Esophagus (tissue), 2 donors: ENCODE measurements at regions not wholly inside any gene's neighbourhood (a gene's known extent, or its start where the extent isn't known, plus 50 kb on each side); places are given as distances from the start of the nearest gene placed in this dataset.

Experiments used
- H3K27ac ChIP-seq, 2 donors: one replicate each; pipeline ENCODE4 v1.5.1; 2013; ENCODE audit warnings: low read depth in 2 of 2, mild to moderate bottlenecking in 2 of 2, inconsistent platforms in 1 of 2, low read length in 1 of 2, moderate library complexity in 1 of 2
- H3K27me3 ChIP-seq, 2 donors: one replicate each; pipeline ENCODE4 v1.6.1; 2013; ENCODE audit warnings: low read length in 2 of 2, control low read depth in 1 of 2, mild to moderate bottlenecking in 1 of 2; ENCODE audit not compliant: insufficient read depth in 2 of 2, control insufficient read depth in 1 of 2
- H3K36me3 ChIP-seq, 2 donors: one replicate each; pipeline ENCODE4 v1.6.1; 2013; ENCODE audit warnings: low read length in 1 of 2; ENCODE audit not compliant: control insufficient read depth in 2 of 2, insufficient read depth in 2 of 2
- H3K4me1 ChIP-seq, 2 donors: one replicate each; pipeline ENCODE4 v1.6.1; 2013; ENCODE audit warnings: low read length in 1 of 2; ENCODE audit not compliant: control insufficient read depth in 2 of 2, insufficient read depth in 2 of 2
- H3K4me3 ChIP-seq, 2 donors: one replicate each; pipeline ENCODE4 v1.5.1; 2013; ENCODE audit warnings: low read length in 2 of 2, mild to moderate bottlenecking in 2 of 2, low read depth in 1 of 2, moderate library complexity in 1 of 2
- H3K9me3 ChIP-seq, 2 donors: one replicate each; pipeline ENCODE4 v1.6.1; 2013; ENCODE audit warnings: mild to moderate bottlenecking in 2 of 2, low read depth in 1 of 2, low read length in 1 of 2, moderate library complexity in 1 of 2; ENCODE audit not compliant: control insufficient read depth in 2 of 2, insufficient read depth in 1 of 2
- WGBS, 2 donors: extraction: QIAGEN DNeasy Blood & Tissue Kit; methylation state at CpG; one replicate each; pipeline ENCODE4 v1.1.7; 2013; 5-methylcytosine and 5-hydroxymethylcytosine counted together
- donor health status: healthy with polysubstance abuse.
- donor health status: Bipolar disorder and iron deficiency.

DNA sequence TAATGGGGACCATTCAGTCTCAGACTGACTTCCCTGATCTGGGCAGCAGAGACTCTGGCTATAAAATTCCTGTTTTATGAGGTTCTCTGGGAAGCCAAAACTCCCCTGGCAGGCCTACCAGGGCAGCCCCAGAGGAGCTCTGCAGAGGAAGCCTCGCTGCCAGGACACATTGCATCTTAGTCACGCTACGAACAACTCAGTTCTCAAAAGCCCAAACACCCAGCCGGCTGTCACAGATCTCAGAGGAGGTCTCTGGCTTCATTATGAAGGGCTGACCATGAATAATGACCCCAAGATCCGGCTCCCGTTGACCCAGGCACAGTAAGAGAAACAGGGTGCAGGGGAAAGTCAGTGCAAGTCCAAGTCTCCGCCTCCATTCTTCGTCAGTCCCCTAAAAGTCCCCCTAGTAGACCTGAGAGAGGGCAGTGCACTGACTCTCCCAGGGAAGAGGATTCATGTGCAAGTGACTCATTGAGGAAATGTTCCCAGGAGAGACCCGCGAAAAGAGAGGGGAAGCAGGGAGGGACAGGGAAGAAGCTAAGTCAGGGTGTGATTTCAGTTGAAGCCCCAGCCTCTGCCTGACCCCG, 212.3 kb downstream of the CYP26B1 start:
- Histone ChIP-seq H3K4me1 (peaks cover 0 to 2% of the 10 kb centered on the region in 2 donors), H3K9me3 (peaks cover 0 to 2% of the 10 kb centered on the region in 2 donors), H3K27me3 (no peaks in the 10 kb centered on the region), H3K4me3 (no peak overlapping the region), H3K36me3 (no peaks in the 10 kb centered on the region), H3K27ac (peak overlapping the region in 1 of 2 donors; percentile 26)
- 60 to 65% methylated on average over 11 of the region's 11 CpGs for WGBS, 2 donors

DNA sequence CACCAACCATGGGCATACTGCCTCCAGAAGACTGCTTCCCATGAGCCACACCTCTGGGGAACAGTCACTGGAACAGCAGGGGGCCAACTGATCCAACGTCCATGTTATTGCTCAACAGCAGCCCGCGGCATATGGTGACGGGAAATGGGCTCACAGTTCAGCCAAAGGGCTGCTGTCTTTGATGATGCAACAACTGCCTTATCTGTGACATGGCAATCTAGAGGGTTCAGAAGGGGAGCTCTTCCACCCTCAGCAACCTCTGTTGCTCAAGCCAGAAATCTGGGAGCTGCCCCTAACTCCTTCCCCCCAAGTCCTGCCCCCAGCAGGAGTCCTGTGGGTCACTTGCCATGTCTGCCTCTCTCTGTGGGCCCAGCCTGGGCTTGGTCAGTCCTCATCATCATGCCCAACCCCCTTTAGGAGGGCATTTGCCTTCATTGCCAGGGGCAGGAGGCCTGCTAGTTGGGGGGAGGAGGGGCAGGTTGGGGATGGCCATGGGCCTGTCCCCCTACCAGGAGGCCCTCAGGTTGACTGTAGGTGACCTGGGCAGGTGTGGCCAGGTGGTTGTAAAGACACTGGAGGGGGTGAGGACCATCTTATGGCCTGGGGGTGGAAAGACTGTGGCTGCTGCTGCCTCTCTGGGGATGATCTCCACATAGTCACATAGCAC, 212.9 kb downstream of the CYP26B1 start:
- Histone ChIP-seq H3K9me3 (peaks cover 0 to 2% of the 10 kb centered on the region in 2 donors), H3K27ac (peak overlapping the region; percentile 26 to 53), H3K27me3 (no peaks in the 10 kb centered on the region), H3K36me3 (no peaks in the 10 kb centered on the region), H3K4me3 (no peak overlapping the region), H3K4me1 (peaks cover 0 to 2% of the 10 kb centered on the region in 2 donors)
- WGBS, 2 donors: 72 to 81% methylated on average over 4 of the region's 4 CpGs

DNA sequence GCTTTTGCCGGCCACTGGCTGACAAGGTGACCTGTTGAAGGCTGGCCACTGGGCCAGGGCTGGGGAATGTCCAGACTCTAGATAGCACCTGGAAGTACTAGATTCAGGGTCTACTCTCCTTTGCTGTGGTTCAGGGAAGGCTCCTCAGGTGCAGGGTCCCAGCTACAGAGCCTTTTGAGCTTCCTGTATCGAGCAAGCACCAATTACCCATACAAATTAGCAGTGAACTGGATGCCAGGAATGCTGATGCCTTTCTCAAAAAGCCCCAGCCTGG, 213.4 kb downstream of the CYP26B1 start:
- no peak overlapping the region for H3K27ac ChIP-seq
- no peak overlapping the region for H3K4me3 ChIP-seq
- no peaks in the 10 kb centered on the region for H3K27me3 ChIP-seq
- no peaks in the 10 kb centered on the region for H3K36me3 ChIP-seq
- peaks cover 0 to 2% of the 10 kb centered on the region in 2 donors for H3K9me3 ChIP-seq
- H3K4me1 ChIP-seq: peaks cover 0 to 2% of the 10 kb centered on the region in 2 donors
- 91 to 93% methylated on average over 2 of the region's 2 CpGs for WGBS, 2 donors

DNA sequence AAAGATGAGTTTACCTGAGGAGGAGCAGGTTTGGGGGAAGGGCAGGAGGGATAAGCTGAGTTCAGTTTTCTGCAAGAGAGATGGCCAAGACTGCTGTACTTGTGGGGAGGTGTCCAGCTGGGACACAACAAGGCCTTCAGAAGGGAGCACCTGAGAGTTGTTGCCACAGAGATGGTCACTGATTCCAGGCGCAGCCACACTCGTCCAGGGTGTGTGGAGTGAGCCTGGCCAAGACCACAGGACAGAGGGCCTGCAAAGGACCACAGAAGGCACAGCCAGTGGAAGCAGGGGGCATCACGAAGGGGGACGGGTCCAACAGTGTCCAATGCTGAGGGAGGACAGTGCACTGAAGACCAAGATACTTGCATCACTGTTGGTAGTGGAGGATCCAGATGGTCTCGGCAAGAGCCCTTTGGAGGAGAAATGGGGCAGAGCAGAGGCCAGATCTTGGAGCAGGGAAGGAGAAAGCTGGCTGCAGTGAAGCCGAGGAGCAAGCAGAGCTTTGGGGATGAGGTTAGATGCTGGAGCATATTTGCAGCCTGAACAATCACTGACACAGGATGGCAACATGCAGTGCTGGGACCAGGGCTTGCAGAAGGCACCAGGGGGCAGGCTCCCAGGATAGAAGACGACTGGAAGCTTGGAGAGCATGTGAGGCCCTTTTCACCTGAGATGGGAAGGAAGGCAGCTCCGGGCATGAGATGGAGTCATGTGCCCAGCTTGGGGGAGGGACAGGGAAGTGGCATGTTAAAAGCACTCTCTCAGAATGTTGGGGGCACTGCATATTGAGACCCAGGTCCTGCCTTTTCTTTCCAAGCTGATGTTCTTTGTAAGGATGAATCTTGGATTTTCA, 214.0 kb downstream of the CYP26B1 start:
- WGBS, 2 donors: 70 to 74% methylated on average over 8 of the region's 8 CpGs
- H3K4me1 ChIP-seq: peaks cover 0 to 2% of the 10 kb centered on the region in 2 donors
- no peaks in the 10 kb centered on the region for H3K36me3 ChIP-seq
- no peaks in the 10 kb centered on the region for H3K27me3 ChIP-seq
- H3K27ac ChIP-seq: peak overlapping the region in 1 of 2 donors; percentile 2
- no peak overlapping the region for H3K4me3 ChIP-seq
- H3K9me3 ChIP-seq: peaks cover 0 to 2% of the 10 kb centered on the region in 2 donors

DNA sequence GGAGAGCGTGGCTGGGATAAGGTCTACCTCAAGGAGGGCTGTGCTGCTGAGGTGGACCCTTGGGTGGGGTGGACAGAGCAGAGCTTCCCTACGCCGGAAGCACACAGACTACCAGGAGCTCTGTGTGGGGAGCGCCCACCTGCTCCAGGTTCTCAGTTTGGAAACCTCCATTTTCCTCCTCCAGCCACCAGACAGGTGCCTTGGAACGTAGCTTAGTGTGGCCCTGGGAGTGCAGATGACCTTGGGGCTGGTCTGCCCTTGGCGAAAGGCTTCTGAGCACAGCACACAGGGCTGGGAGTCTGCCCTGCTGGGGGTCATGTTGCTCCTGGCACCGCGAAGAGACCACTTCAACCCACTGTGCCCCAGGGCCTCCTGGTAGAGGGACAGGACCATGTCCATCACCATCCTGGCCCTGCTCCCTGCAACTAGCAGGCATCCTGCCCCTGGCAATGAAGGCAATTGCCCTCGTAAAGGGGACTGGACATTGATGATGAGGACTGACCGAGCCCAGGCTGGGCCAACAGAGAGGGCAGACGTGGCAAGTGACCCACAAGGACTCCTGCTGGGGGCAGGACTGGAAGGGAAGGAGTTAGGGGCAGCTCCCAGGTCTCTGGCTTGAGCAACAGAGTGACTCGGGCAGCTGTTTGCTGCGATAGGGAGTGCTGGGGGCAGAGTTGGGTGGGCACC, 214.7 kb downstream of the CYP26B1 start:
- H3K27me3 ChIP-seq: no peaks in the 10 kb centered on the region
- peaks cover 0 to 2% of the 10 kb centered on the region in 2 donors for H3K9me3 ChIP-seq
- WGBS, 2 donors: 89 to 90% methylated on average over 13 of the region's 13 CpGs

GRCh38 chr2:71932037-71932779, 215.5 kb downstream of the CYP26B1 start:
- H3K27ac ChIP-seq: no peak overlapping the region
- H3K9me3 ChIP-seq: peaks cover 0 to 2% of the 10 kb centered on the region in 2 donors
- 87% methylated on average over 13 of the region's 13 CpGs for WGBS, 2 donors

More for the DNA sequence above, 214.7 kb downstream of the CYP26B1 start:
- no peaks in the 10 kb centered on the region for H3K36me3 ChIP-seq
- no peak overlapping the region for H3K4me3 ChIP-seq
- H3K27ac ChIP-seq: no peak overlapping the region
- H3K4me1 ChIP-seq: peaks cover 0 to 2% of the 10 kb centered on the region in 2 donors

GRCh38 chr2:71930049-71930681, 217.5 kb downstream of the CYP26B1 start:
- 61 to 69% methylated on average over 12 of the region's 12 CpGs for WGBS, 2 donors

More at GRCh38 chr2:71932037-71932779, 215.5 kb downstream of the CYP26B1 start:
- Histone ChIP-seq H3K4me1 (peaks cover 0 to 2% of the 10 kb centered on the region in 2 donors), H3K4me3 (no peak overlapping the region), H3K36me3 (no peaks in the 10 kb centered on the region), H3K27me3 (no peaks in the 10 kb centered on the region)

GRCh38 chr2:71929482-71929772, 218.2 kb downstream of the CYP26B1 start:
- peaks cover 0 to 1% of the 10 kb centered on the region in 2 donors for H3K4me1 ChIP-seq
- H3K9me3 ChIP-seq: peaks cover 0 to 2% of the 10 kb centered on the region in 2 donors
- H3K4me3 ChIP-seq: no peak overlapping the region
- 83% methylated on average over 2 of the region's 2 CpGs for WGBS, 2 donors
- H3K27ac ChIP-seq: no peak overlapping the region
- no peaks in the 10 kb centered on the region for H3K27me3 ChIP-seq
- no peaks in the 10 kb centered on the region for H3K36me3 ChIP-seq

More at GRCh38 chr2:71930049-71930681, 217.5 kb downstream of the CYP26B1 start:
- Histone ChIP-seq H3K9me3 (peaks cover 0 to 2% of the 10 kb centered on the region in 2 donors), H3K4me3 (no peak overlapping the region), H3K27me3 (no peaks in the 10 kb centered on the region), H3K4me1 (peaks cover 0 to 2% of the 10 kb centered on the region in 2 donors), H3K27ac (no peak overlapping the region), H3K36me3 (no peaks in the 10 kb centered on the region)
